ENCODE measurements at regions not wholly inside any gene's neighbourhood (a gene's known extent, or its start where the extent isn't known, plus 50 kb on each side); places are given as distances from the start of the nearest gene placed in this dataset.

GRCh38 chr5:173472784-173473278 is 143.6 kb downstream of the BOD1 start:
- TF ChIP-seq TCF12 (IDR thresholded peaks at IDR 0.05; ENCODE audit: low read depth) (no peak), USF1 (IDR thresholded peaks at IDR 0.05) (no peak), ZBTB7A (IDR thresholded peaks at IDR 0.05; ENCODE audit: low read depth) (no peak), EGR1 (IDR thresholded peaks at IDR 0.05) (no peak), TAF1 (IDR thresholded peaks at IDR 0.05; ENCODE audit: low read depth) (no peak), RAD21 (IDR thresholded peaks at IDR 0.05; ENCODE audit: low read depth) (no peak), NFIC (IDR thresholded peaks at IDR 0.05) (no peak), REST (IDR thresholded peaks at IDR 0.05; ENCODE audit: low read depth) (no peak), YY1 (IDR thresholded peaks at IDR 0.05; ENCODE audit: low read depth) (no peak), CREB1 (IDR thresholded peaks at IDR 0.05; ENCODE audit: low read depth) (no peak), MAX (IDR thresholded peaks at IDR 0.05) (no peak), TEAD4 (IDR thresholded peaks at IDR 0.05) (no peak), FOXM1 (IDR thresholded peaks at IDR 0.05; ENCODE audit: borderline replicate concordance, low read depth) (no peak)

- no peak for TF ChIP-seq TAF1 (IDR thresholded peaks at IDR 0.05; ENCODE audit: low read depth)
- peak; percentile 82 for TF ChIP-seq TEAD4 (IDR thresholded peaks at IDR 0.05)
- 0 out of 2 replicates have a peak, but pooled peaks have one; percentile 50 for TF ChIP-seq YY1 (IDR thresholded peaks at IDR 0.05; ENCODE audit: low read depth)
- peak; percentile 79 for TF ChIP-seq MAX (IDR thresholded peaks at IDR 0.05)
- TF ChIP-seq FOXM1 (IDR thresholded peaks at IDR 0.05; ENCODE audit: borderline replicate concordance, low read depth): peak; percentile 23; the same call in 1 of the 2 replicates
- TF ChIP-seq USF1 (IDR thresholded peaks at IDR 0.05): no peak
- peak; percentile 58; the same call in 1 of the 2 replicates for TF ChIP-seq EP300 (IDR thresholded peaks at IDR 0.05; ENCODE audit: borderline replicate concordance)
- no peak for TF ChIP-seq ZBTB7A (IDR thresholded peaks at IDR 0.05; ENCODE audit: low read depth)
- no peak for TF ChIP-seq CEBPB (IDR thresholded peaks at IDR 0.05)
- peak; percentile 91 for TF ChIP-seq NFIC (IDR thresholded peaks at IDR 0.05)
- TF ChIP-seq REST (IDR thresholded peaks at IDR 0.05; ENCODE audit: low read depth): no peak
- no peak for TF ChIP-seq CREB1 (IDR thresholded peaks at IDR 0.05; ENCODE audit: low read depth)
- TF ChIP-seq RAD21 (IDR thresholded peaks at IDR 0.05; ENCODE audit: low read depth): no peak
- TF ChIP-seq TCF12 (IDR thresholded peaks at IDR 0.05; ENCODE audit: low read depth): peak; percentile 82
- TF ChIP-seq EGR1 (IDR thresholded peaks at IDR 0.05): no peak
These were observed 143.9 kb upstream of the STC2 start for GRCh38 chr5:173472164-173472563.

GRCh38 chr5:173468821-173469251 is 140.6 kb upstream of the STC2 start:
- no peak for TF ChIP-seq REST (IDR thresholded peaks at IDR 0.05; ENCODE audit: low read depth)
- TF ChIP-seq TEAD4 (IDR thresholded peaks at IDR 0.05): no peak
- no peak for TF ChIP-seq RAD21 (IDR thresholded peaks at IDR 0.05; ENCODE audit: low read depth)
- TF ChIP-seq USF1 (IDR thresholded peaks at IDR 0.05): no peak
- TF ChIP-seq NFIC (IDR thresholded peaks at IDR 0.05): no peak
- TF ChIP-seq CEBPB (IDR thresholded peaks at IDR 0.05): no peak
- TF ChIP-seq ZBTB7A (IDR thresholded peaks at IDR 0.05; ENCODE audit: low read depth): no peak
- TF ChIP-seq TAF1 (IDR thresholded peaks at IDR 0.05; ENCODE audit: low read depth): no peak
- TF ChIP-seq EGR1 (IDR thresholded peaks at IDR 0.05): no peak
- no peak for TF ChIP-seq EP300 (IDR thresholded peaks at IDR 0.05; ENCODE audit: borderline replicate concordance)
- TF ChIP-seq FOXM1 (IDR thresholded peaks at IDR 0.05; ENCODE audit: borderline replicate concordance, low read depth): no peak
- no peak for TF ChIP-seq YY1 (IDR thresholded peaks at IDR 0.05; ENCODE audit: low read depth)
- no peak for TF ChIP-seq CREB1 (IDR thresholded peaks at IDR 0.05; ENCODE audit: low read depth)
- TF ChIP-seq MAX (IDR thresholded peaks at IDR 0.05): no peak
- TF ChIP-seq TCF12 (IDR thresholded peaks at IDR 0.05; ENCODE audit: low read depth): no peak
